Left ventricle myocardium inferior (tissue), 1 donor: ENCODE measurements at regions not wholly inside any gene's neighbourhood (a gene's known extent, or its start where the extent isn't known, plus 50 kb on each side); places are given as distances from the start of the nearest gene placed in this dataset.

Experiments
- DNase-seq: peaks from one replicate; pipeline ENCODE4 v3.0.0-alpha.2; 2020
- H3K27ac ChIP-seq: fragments of 200-600 bp; replicated peaks from 2 replicates; pipeline ENCODE4 v1.8.0; 2021
- H3K27me3 ChIP-seq: fragments of 200-600 bp; 2 replicates; pipeline ENCODE4 v1.8.0; 2021; ENCODE audit warnings: low read depth
- H3K36me3 ChIP-seq: fragments of 200-600 bp; 2 replicates; pipeline ENCODE4 v1.8.0; 2021
- H3K4me1 ChIP-seq: fragments of 200-600 bp; 2 replicates; pipeline ENCODE4 v1.8.0; 2021
- H3K4me3 ChIP-seq: fragments of 200-600 bp; 2 replicates; pipeline ENCODE4 v1.8.0; 2021; ENCODE audit warnings: mild to moderate bottlenecking, moderate library complexity
- H3K9me3 ChIP-seq: fragments of 200-600 bp; replicated peaks from 2 replicates; pipeline ENCODE4 v1.8.0; 2021
- CTCF ChIP-seq: fragments of 200-600 bp; IDR thresholded peaks from 2 replicates; pipeline ENCODE4 v1.8.0; 2021; ENCODE audit warnings: antibody characterized with exemption, mild to moderate bottlenecking, borderline replicate concordance
- intact Hi-C: fragments of 100-400 bp; cut with micrococcal nuclease; formaldehyde crosslinking; loops from one replicate; pipeline ENCODE4 v1.11.0; 2022
- donor health status: DM: no; HTN: yes; CAD: no; lungs with severe emphysema.

- Histone ChIP-seq H3K27me3 (no peaks in the 10 kb centered on the region), H3K4me3 (no peak overlapping the region), H3K36me3 (no peaks in the 10 kb centered on the region), H3K4me1 (no peaks in the 10 kb centered on the region), H3K9me3 (no peaks in the 10 kb centered on the region), H3K27ac (no peak overlapping the region)
- intact Hi-C loops: no loop called here
- TF ChIP-seq CTCF: no peak
- DNase-seq: no peak
These were observed 577.5 kb upstream of the WWC1 start for GRCh38 chr5:167713896-167714295.

GRCh38 chr5:167716126-167716775, 575.2 kb upstream of the WWC1 start:
- Histone ChIP-seq H3K4me1 (no peaks in the 10 kb centered on the region), H3K36me3 (no peaks in the 10 kb centered on the region), H3K27ac (no peak overlapping the region), H3K9me3 (no peaks in the 10 kb centered on the region), H3K27me3 (no peaks in the 10 kb centered on the region), H3K4me3 (no peak overlapping the region)
- intact Hi-C loops: no loop called here
- TF ChIP-seq CTCF: no peak
- no peak for DNase-seq

- H3K36me3 ChIP-seq: no peaks in the 10 kb centered on the region
- no peak overlapping the region for H3K4me3 ChIP-seq
- H3K27me3 ChIP-seq: no peaks in the 10 kb centered on the region
- H3K27ac ChIP-seq: no peak overlapping the region
- TF ChIP-seq CTCF: no peak
- H3K9me3 ChIP-seq: no peaks in the 10 kb centered on the region
- H3K4me1 ChIP-seq: peaks cover 3% of the 10 kb centered on the region
- intact Hi-C loops: loop anchor here (5.0 kb wide), 1 partner anchor 497 kb away; no protein-coding TSS in a partner anchor
- DNase-seq: no peak
These were observed 571.2 kb upstream of the WWC1 start for GRCh38 chr5:167720259-167720658.

- H3K27ac ChIP-seq: no peak overlapping the region
- H3K27me3 ChIP-seq: no peaks in the 10 kb centered on the region
- H3K4me3 ChIP-seq: no peak overlapping the region
- peaks cover 3% of the 10 kb centered on the region for H3K4me1 ChIP-seq
- TF ChIP-seq CTCF: no peak
- intact Hi-C loops: loop anchor here (5.0 kb wide), 1 partner anchor 497 kb away; no protein-coding TSS in a partner anchor
- no peaks in the 10 kb centered on the region for H3K36me3 ChIP-seq
- DNase-seq: no peak
- H3K9me3 ChIP-seq: no peaks in the 10 kb centered on the region
These were observed 570.7 kb upstream of the WWC1 start for GRCh38 chr5:167720676-167721260.

GRCh38 chr5:167721926-167722440, 569.5 kb upstream of the WWC1 start:
- no peak overlapping the region for H3K27ac ChIP-seq
- DNase-seq: no peak
- H3K4me1 ChIP-seq: peaks cover 3% of the 10 kb centered on the region
- H3K36me3 ChIP-seq: no peaks in the 10 kb centered on the region
- no peaks in the 10 kb centered on the region for H3K9me3 ChIP-seq
- intact Hi-C loops: loop anchor here (5.0 kb wide), 1 partner anchor 495 kb away; no protein-coding TSS in a partner anchor
- H3K27me3 ChIP-seq: no peaks in the 10 kb centered on the region
- TF ChIP-seq CTCF: no peak
- H3K4me3 ChIP-seq: no peak overlapping the region
